Astrocyte of the cerebellum (primary cell): ENCODE measurements at regions not wholly inside any gene's neighbourhood (a gene's known extent, or its start where the extent isn't known, plus 50 kb on each side); places are given as distances from the start of the nearest gene placed in this dataset.

Experiments used
- DNase-seq: peaks from one replicate; pipeline ENCODE4 v3.0.0-alpha.2; 2011; ENCODE audit warnings: low read depth
- H3K4me3 ChIP-seq: 2 replicates; pipeline ENCODE4 v1.5.1; 2011; ENCODE audit warnings: mild to moderate bottlenecking, low read depth, low read length, moderate library complexity
- in situ Hi-C: cut with HindIII; loops from 2 replicates; pipeline ENCODE4 v1.10.0; 2017; ENCODE audit warnings: low sequenced_read_pairs
- TF ChIP-seq, protein P1 (sequence below): IDR thresholded peaks from 2 replicates; pipeline ENCODE4 v1.5.1; 2012; ENCODE audit warnings: low read length, low read depth, moderate library complexity, mild to moderate bottlenecking; ENCODE audit errors: missing control alignments

DNA sequence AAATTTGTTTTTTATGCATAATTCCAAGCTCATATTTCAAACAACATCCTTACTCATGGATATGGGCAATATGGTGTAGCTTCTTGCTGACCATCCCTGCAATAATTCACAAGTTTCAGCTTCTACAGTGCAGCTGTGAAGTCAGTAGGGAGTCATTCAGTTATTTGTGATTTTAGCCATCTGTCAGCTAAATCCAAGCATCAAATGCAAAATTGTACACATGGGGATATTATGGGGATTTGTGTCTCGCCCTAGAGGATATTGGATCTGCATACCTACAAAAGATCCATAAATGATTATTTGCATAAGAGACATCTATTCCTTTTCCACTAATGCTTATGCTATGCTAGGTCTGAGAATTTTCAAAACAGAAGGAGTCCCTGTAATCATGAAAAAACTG lies 217.9 kb upstream of the SLITRK5 start:
- in situ Hi-C loops, result no loop called here
- H3K4me3 ChIP-seq, result no peak overlapping the region
- DNase-seq, result no peak
- TF ChIP-seq, protein P1, sequence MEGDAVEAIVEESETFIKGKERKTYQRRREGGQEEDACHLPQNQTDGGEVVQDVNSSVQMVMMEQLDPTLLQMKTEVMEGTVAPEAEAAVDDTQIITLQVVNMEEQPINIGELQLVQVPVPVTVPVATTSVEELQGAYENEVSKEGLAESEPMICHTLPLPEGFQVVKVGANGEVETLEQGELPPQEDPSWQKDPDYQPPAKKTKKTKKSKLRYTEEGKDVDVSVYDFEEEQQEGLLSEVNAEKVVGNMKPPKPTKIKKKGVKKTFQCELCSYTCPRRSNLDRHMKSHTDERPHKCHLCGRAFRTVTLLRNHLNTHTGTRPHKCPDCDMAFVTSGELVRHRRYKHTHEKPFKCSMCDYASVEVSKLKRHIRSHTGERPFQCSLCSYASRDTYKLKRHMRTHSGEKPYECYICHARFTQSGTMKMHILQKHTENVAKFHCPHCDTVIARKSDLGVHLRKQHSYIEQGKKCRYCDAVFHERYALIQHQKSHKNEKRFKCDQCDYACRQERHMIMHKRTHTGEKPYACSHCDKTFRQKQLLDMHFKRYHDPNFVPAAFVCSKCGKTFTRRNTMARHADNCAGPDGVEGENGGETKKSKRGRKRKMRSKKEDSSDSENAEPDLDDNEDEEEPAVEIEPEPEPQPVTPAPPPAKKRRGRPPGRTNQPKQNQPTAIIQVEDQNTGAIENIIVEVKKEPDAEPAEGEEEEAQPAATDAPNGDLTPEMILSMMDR, result no peak

DNA sequence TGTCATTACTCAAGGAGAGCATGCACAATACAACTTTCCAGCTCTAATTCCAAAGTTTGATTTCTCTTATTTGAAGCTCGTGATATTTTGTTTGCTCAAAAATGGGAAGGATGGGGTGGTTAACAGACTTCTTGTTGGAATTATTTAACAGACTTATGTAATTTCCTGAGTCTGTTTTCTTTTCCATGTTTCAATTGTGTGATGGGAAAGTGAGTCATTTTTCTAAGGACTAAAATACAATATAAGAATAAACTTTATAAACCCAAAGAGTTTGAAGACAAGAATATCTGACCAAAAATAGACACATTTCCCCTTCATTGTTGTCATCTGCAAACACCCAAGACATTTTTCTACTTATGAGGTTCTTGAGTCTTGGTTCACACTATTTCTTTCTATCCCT lies 211.8 kb upstream of the SLITRK5 start:
- no peak overlapping the region for H3K4me3 ChIP-seq
- TF ChIP-seq, protein P1, result no peak
- in situ Hi-C loops, result no loop called here
- no peak for DNase-seq

DNA sequence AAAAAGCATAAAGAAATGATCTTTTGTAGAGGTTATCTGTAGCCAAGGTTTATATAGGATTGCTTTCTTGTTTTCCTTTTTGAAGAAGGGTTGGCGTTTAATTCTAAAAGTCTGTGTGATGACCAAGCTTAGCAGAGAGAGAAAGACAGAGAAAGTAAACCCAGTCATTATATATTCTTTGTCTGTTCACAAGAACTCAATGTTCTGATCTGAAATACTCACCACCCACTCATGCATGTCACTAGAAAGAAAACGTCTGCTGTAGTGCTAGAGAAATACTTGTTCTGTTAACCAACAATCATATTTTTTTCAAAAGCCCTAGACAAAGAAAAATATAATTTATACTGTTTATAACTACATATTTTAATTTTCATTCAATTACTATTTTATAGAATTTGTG lies 173.7 kb upstream of the SLITRK5 start:
- no peak overlapping the region for H3K4me3 ChIP-seq
- DNase-seq, result no peak
- in situ Hi-C loops, result no loop called here
- TF ChIP-seq, protein P1, result no peak

DNA sequence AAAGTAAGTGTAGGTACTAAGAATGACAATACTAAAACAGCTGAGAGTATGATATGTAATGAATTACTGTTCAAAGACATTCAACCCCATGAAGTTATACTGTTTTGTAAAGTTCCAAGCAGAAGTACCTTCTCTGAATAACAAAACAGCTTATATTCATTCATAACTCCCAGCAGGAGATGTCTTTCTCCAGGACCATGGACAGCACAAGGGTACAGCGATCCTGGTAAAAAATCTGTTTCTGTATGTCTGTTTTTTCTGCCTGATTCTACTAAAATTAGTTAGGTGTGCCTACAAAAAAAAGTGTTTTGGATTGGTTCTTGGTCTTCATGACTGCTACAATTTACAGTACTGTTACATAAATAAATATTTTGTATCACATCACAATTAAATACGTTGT lies 172.5 kb upstream of the SLITRK5 start:
- peak; percentile 42 for DNase-seq
- TF ChIP-seq, protein P1, result no peak
- in situ Hi-C loops, result no loop called here
- no peak overlapping the region for H3K4me3 ChIP-seq

DNA sequence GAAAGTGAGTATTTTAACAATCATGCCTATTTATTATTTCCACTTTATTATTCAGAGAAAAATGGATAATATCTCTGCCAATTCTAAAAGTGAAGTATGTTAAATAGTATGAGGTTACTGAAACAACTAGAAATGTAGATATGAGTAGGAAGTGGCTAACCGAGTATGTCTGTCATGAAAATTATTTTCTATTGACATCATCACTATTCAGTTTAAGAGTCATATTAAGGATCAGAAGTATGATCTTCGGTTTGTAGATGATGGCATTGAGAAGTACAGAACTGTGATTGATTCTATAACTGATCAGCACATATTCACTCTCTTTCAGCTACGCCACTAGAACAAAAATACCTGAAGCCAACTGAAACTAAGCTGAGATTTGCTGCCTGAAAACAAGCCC lies 146.4 kb upstream of the SLITRK5 start:
- in situ Hi-C loops, result no loop called here
- no peak overlapping the region for H3K4me3 ChIP-seq
- TF ChIP-seq, protein P1, result no peak
- DNase-seq, result no peak

DNA sequence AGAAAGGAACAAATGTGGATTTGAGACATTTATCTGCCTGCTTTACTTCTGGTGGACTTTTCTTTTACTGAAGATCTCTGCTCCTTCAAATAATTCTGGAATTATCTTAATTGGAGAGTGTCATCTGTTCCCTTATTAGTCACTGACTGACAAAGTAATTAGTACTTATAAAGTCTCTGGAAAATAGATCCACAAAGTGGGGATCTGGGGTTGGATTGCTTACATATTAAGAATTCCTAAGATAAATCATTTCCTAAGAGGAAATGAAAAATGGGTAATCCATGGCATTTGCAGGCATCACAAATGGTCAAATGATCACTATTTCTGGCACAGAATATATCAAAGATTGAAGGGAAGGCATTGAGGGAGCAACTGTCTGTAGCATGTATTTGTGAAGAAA lies 137.4 kb upstream of the SLITRK5 start:
- DNase-seq, result no peak
- no peak overlapping the region for H3K4me3 ChIP-seq
- TF ChIP-seq, protein P1, result no peak
- in situ Hi-C loops, result no loop called here

DNA sequence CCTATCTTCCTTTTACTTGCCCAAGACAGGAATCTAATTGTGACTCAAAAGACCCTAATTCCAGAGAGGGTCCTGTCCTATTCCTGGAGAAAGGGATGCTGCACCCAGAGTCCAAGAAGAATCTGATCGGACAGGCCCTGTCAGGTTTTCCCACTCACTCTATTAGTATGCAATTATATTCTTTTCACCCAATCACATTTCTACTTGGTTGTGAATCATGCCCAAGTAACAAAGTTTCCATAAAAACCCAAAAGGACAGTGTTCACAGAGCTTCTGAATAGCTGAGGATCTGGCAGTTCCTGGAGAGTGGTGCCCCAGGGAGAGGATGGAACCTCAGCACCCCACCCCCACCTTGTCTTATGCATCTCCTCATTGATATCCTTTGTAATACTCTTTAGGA lies 135.3 kb upstream of the SLITRK5 start:
- in situ Hi-C loops, result no loop called here
- DNase-seq, result no peak
- no peak overlapping the region for H3K4me3 ChIP-seq
- TF ChIP-seq, protein P1, result no peak
